IMR-90 (cell line): ENCODE measurements at regions not wholly inside any gene's neighbourhood (a gene's known extent, or its start where the extent isn't known, plus 50 kb on each side); places are given as distances from the start of the nearest gene placed in this dataset.

Experiments
- ATAC-seq: fragments of 200-7000 bp; cut with Tn5 transposase; 2 replicates; pipeline ENCODE4 v1.9.1; 2020; ENCODE audit warnings: low read depth, mild to moderate bottlenecking, moderate library complexity
- BruUV-seq: library from RNA; stranded (reverse); fragments of 400-500 nt; replicated peaks from 2 replicates; lab custom pipeline; 2021; lab: Mats Ljungman, UMichigan
- CTCF ChIA-PET: fragments of 300-600 bp; formaldehyde crosslinking; extraction: SDS; loops from one replicate; lab custom pipeline; 2021; ENCODE audit warnings: antibody characterized with exemption; lab: Yijun Ruan, JAX
- POLR2A ChIA-PET: fragments of 300-600 bp; sonication (Branson Sonifier 250); formaldehyde crosslinking; loops from one replicate; lab custom pipeline; 2022; ENCODE audit warnings: antibody characterized with exemption; ENCODE audit not compliant: unreplicated experiment; lab: Charles Lee
- DNase-seq: peaks from one replicate; pipeline ENCODE4 v3.0.0; 2013
- H2AFZ ChIP-seq: replicated peaks from 2 replicates; pipeline ENCODE3; 2013; ENCODE audit warnings: low read length, mild to moderate bottlenecking; ENCODE audit not compliant: poor library complexity
- H2AK5ac ChIP-seq: 2 replicates; pipeline ENCODE4 v1.6.1; 2013; ENCODE audit warnings: low read depth, low read length, inconsistent platforms
- H2AK9ac ChIP-seq: replicated peaks from 2 replicates; pipeline ENCODE3; 2013; ENCODE audit warnings: mild to moderate bottlenecking, low read depth, low read length, moderate library complexity; ENCODE audit not compliant: poor library complexity
- H2BK120ac ChIP-seq: 2 replicates; pipeline ENCODE4 v1.6.1; 2013; ENCODE audit warnings: low read depth, low read length, inconsistent platforms
- H2BK15ac ChIP-seq: 3 replicates; pipeline ENCODE4 v1.6.1; 2013; ENCODE audit warnings: low read depth, low read length, inconsistent platforms
- H2BK20ac ChIP-seq: 2 replicates; pipeline ENCODE4 v1.6.1; 2013; ENCODE audit warnings: low read depth, mild to moderate bottlenecking, inconsistent platforms, low read length, moderate library complexity
- H2BK5ac ChIP-seq: 2 replicates; pipeline ENCODE4 v1.6.1; 2013; ENCODE audit warnings: mild to moderate bottlenecking, low read depth, low read length, inconsistent platforms; ENCODE audit not compliant: poor library complexity, severe bottlenecking
- H3K14ac ChIP-seq: replicated peaks from 2 replicates; pipeline ENCODE4 v1.6.1; 2013; ENCODE audit warnings: low read depth, low read length, inconsistent platforms
- H3K18ac ChIP-seq: 2 replicates; pipeline ENCODE4 v1.6.1; 2013; ENCODE audit warnings: low read depth, low read length, control low read depth
- H3K23ac ChIP-seq: 2 replicates; pipeline ENCODE4 v1.6.1; 2013; ENCODE audit warnings: low read depth, low read length, inconsistent platforms
- H3K27ac ChIP-seq: 2 replicates; pipeline ENCODE4 v1.5.1; 2013; ENCODE audit warnings: mild to moderate bottlenecking, control low read depth, low read length; ENCODE audit not compliant: insufficient read depth
- H3K27me3 ChIP-seq: 2 replicates; pipeline ENCODE4 v1.6.1; 2013; ENCODE audit warnings: low read length; ENCODE audit not compliant: control insufficient read depth, insufficient read depth
- H3K36me3 ChIP-seq: 2 replicates; pipeline ENCODE4 v1.6.1; 2013; ENCODE audit warnings: low read length, mixed read lengths; ENCODE audit not compliant: control insufficient read depth, insufficient read depth
- H3K4ac ChIP-seq: 2 replicates; pipeline ENCODE4 v1.6.1; 2013; ENCODE audit warnings: low read depth, low read length, inconsistent platforms
- H3K4me1 ChIP-seq: 2 replicates; pipeline ENCODE4 v1.6.1; 2013; ENCODE audit warnings: low read length, mixed read lengths; ENCODE audit not compliant: control insufficient read depth, insufficient read depth
- H3K4me2 ChIP-seq: 2 replicates; pipeline ENCODE4 v1.6.1; 2013; ENCODE audit warnings: low read depth, mild to moderate bottlenecking, control low read depth, low read length, moderate library complexity
- H3K4me3 ChIP-seq: 2 replicates; pipeline ENCODE4 v1.5.1; 2013; ENCODE audit warnings: low read depth, mild to moderate bottlenecking, control low read depth, low read length, moderate library complexity; ENCODE audit not compliant: insufficient read depth
- H3K56ac ChIP-seq: 2 replicates; pipeline ENCODE4 v1.6.1; 2013; ENCODE audit warnings: low read length, inconsistent platforms; ENCODE audit not compliant: insufficient read depth; ENCODE audit errors: extremely low read depth
- H3K79me1 ChIP-seq, 2 experiments: 2 replicates each; pipeline ENCODE4 v1.6.1; 2013; ENCODE audit warnings: low read length in 2 of 2, inconsistent platforms in 1 of 2, low read depth in 1 of 2
- H3K9ac ChIP-seq: 2 replicates; pipeline ENCODE4 v1.6.1; 2013; ENCODE audit warnings: low read depth, low read length, control low read depth
- H3K9me1 ChIP-seq: 2 replicates; pipeline ENCODE4 v1.6.1; 2013; ENCODE audit warnings: low read length, inconsistent platforms; ENCODE audit not compliant: insufficient read depth
- H3K9me3 ChIP-seq: 2 replicates; pipeline ENCODE4 v1.6.1; 2013; ENCODE audit warnings: low read length; ENCODE audit not compliant: control insufficient read depth, insufficient read depth
- H4K20me1 ChIP-seq: 2 replicates; pipeline ENCODE4 v1.6.1; 2013; ENCODE audit warnings: low read length, inconsistent platforms; ENCODE audit not compliant: insufficient read depth
- H4K5ac ChIP-seq: 2 replicates; pipeline ENCODE4 v1.6.1; 2013; ENCODE audit warnings: mild to moderate bottlenecking, low read depth, low read length, control low read depth
- H4K8ac ChIP-seq, 2 experiments: 2 replicates each; pipeline ENCODE4 v1.6.1; 2013; ENCODE audit warnings: low read depth in 2 of 2, low read length in 2 of 2, control low read depth in 1 of 2, inconsistent platforms in 1 of 2
- H4K91ac ChIP-seq: 2 replicates; pipeline ENCODE4 v1.6.1; 2013; ENCODE audit warnings: low read depth, low read length, inconsistent platforms; ENCODE audit not compliant: insufficient read depth
- BHLHE40 ChIP-seq: fragments of 150-350 bp; IDR thresholded peaks from 2 replicates; pipeline ENCODE4 v1.6.1; 2016; ENCODE audit warnings: mild to moderate bottlenecking, low read depth, low read length
- CEBPB ChIP-seq: IDR thresholded peaks from 2 replicates; pipeline ENCODE4 v1.6.1; 2012; ENCODE audit warnings: low read depth, low read length, improper control_type of control experiment
- CHD1 ChIP-seq: IDR thresholded peaks from 2 replicates; pipeline ENCODE4 v1.6.1; 2012; ENCODE audit warnings: low read depth, low read length, improper control_type of control experiment
- FOS ChIP-seq: fragments of 150-350 bp; IDR thresholded peaks from 2 replicates; pipeline ENCODE4 v1.6.1; 2016; ENCODE audit warnings: low read depth, low read length
- MAFK ChIP-seq: IDR thresholded peaks from 2 replicates; pipeline ENCODE4 v1.6.1; 2012; ENCODE audit warnings: low read depth, low read length, improper control_type of control experiment
- MAZ ChIP-seq: IDR thresholded peaks from 2 replicates; pipeline ENCODE4 v1.6.1; 2012; ENCODE audit warnings: low read depth, mild to moderate bottlenecking, low read length, improper control_type of control experiment, moderate library complexity, borderline replicate concordance
- MXI1 ChIP-seq: IDR thresholded peaks from 2 replicates; pipeline ENCODE4 v1.6.1; 2012; ENCODE audit warnings: low read depth, mild to moderate bottlenecking, low read length, moderate library complexity, borderline replicate concordance
- NFE2L2 ChIP-seq: fragments of 150-350 bp; IDR thresholded peaks from 2 replicates; pipeline ENCODE4 v1.6.1; 2016; ENCODE audit warnings: low read depth, mild to moderate bottlenecking, low read length
- POLR2A ChIP-seq: IDR thresholded peaks from 2 replicates; pipeline ENCODE4 v1.6.1; 2012; ENCODE audit warnings: mild to moderate bottlenecking, low read depth, low read length
- RAD21 ChIP-seq: IDR thresholded peaks from 2 replicates; pipeline ENCODE4 v1.6.1; 2012; ENCODE audit warnings: low read length, improper control_type of control experiment
- RCOR1 ChIP-seq: IDR thresholded peaks from 2 replicates; pipeline ENCODE4 v1.6.1; 2012; ENCODE audit warnings: mild to moderate bottlenecking, low read length, improper control_type of control experiment; ENCODE audit not compliant: insufficient replicate concordance
- RFX5 ChIP-seq: IDR thresholded peaks from 2 replicates; pipeline ENCODE4 v1.8.0; 2012; ENCODE audit warnings: low read depth, mild to moderate bottlenecking, low read length, moderate library complexity
- SMC3 ChIP-seq: fragments of 150-350 bp; IDR thresholded peaks from 2 replicates; pipeline ENCODE4 v1.6.1; 2016; ENCODE audit warnings: low read depth, mild to moderate bottlenecking, antibody characterized with exemption, low read length, moderate library complexity
- WGBS, 2 experiments: methylation state at CpG; one replicate each; pipeline versions ENCODE4 v1.1.5 to v1.1.7; 2013; ENCODE audit warnings: missing lambda C conversion rate in 2 of 2; ENCODE audit not compliant: insufficient read length in 1 of 2; ENCODE audit errors: extremely low coverage in 2 of 2; 5-methylcytosine and 5-hydroxymethylcytosine counted together
- dilution Hi-C: fragments of 300-500 bp; cut with HindIII; formaldehyde crosslinking; loops from one replicate; pipeline ENCODE4 v1.14.3; 2018; ENCODE audit warnings: low sequenced_read_pairs; ENCODE audit not compliant: unreplicated experiment
- in situ Hi-C: fragments of 300-500 bp; cut with MboI; formaldehyde crosslinking; loops from 3 replicates; pipeline ENCODE4 v1.14.3; 2019; ENCODE audit warnings: low sequenced_read_pairs, inconsistent platforms, mixed read lengths
- intact Hi-C: fragments of 100-400 bp; cut with micrococcal nuclease; formaldehyde crosslinking; loops from 2 replicates; pipeline ENCODE4 v1.10.0; 2022
- TF ChIP-seq, protein P1 (sequence below): conservative IDR thresholded peaks from 2 replicates; pipeline ENCODE4 v1.5.1; 2012; ENCODE audit warnings: mild to moderate bottlenecking, low read depth, low read length, improper control_type of control experiment
- TF ChIP-seq, protein P2 (sequence below): fragments of 150-350 bp; IDR thresholded peaks from 2 replicates; pipeline ENCODE4 v1.6.1; 2017; ENCODE audit warnings: mild to moderate bottlenecking, antibody characterized with exemption, low read length, low read depth
- TF ChIP-seq, protein P3 (sequence below): fragments of 150-350 bp; IDR thresholded peaks from 2 replicates; pipeline ENCODE4 v1.6.1; 2016; ENCODE audit warnings: low read depth, mild to moderate bottlenecking, low read length, moderate library complexity, borderline replicate concordance

DNA sequence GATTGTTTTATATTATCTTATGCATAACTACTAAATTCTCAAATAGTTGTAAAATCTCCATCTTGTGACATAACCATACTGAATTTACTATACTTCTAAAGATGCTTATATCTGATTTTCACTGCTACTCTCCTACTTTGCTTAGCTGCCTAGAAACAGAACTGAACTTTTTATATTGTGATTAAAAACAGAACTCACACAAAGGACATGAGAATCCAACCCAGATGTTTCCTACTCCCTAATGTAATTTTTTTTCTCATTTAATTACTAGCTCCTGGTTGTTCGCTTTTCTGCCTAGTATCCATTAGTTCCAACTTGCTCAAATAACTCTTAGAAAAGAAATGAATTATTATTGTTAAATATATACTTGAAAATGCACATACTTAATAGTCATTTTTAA is 283.5 kb upstream of the ACTRT1 start:
- no peak overlapping the region for H3K23ac ChIP-seq
- no peak overlapping the region for H2BK20ac ChIP-seq
- H2BK5ac ChIP-seq, result no peak overlapping the region
- H3K36me3 ChIP-seq, result no peaks in the 10 kb centered on the region
- no peak overlapping the region for H3K4me3 ChIP-seq
- POLR2A ChIA-PET, result no interaction called here
- H4K8ac ChIP-seq, result no peak overlapping the region
- dilution Hi-C loops (no loop called here), in situ Hi-C loops (no loop called here), intact Hi-C loops (no loop called here)
- H4K5ac ChIP-seq, result no peak overlapping the region
- CTCF ChIA-PET, result no interaction called here
- H4K91ac ChIP-seq, result no peak overlapping the region
- no peak overlapping the region for H2BK15ac ChIP-seq
- ATAC-seq (no peak), DNase-seq (no peak)
- H2AFZ ChIP-seq, result no peak overlapping the region
- H3K56ac ChIP-seq, result no peak overlapping the region
- H3K14ac ChIP-seq, result no peak overlapping the region
- TF ChIP-seq FOS (no peak), RAD21 (no peak), SMC3 (no peak), CEBPB (no peak), MAZ (no peak), CHD1 (no peak), POLR2A (no peak), NFE2L2 (no peak), RCOR1 (no peak), MXI1 (no peak), RFX5 (no peak), BHLHE40 (no peak), MAFK (no peak)
- TF ChIP-seq, protein P1, sequence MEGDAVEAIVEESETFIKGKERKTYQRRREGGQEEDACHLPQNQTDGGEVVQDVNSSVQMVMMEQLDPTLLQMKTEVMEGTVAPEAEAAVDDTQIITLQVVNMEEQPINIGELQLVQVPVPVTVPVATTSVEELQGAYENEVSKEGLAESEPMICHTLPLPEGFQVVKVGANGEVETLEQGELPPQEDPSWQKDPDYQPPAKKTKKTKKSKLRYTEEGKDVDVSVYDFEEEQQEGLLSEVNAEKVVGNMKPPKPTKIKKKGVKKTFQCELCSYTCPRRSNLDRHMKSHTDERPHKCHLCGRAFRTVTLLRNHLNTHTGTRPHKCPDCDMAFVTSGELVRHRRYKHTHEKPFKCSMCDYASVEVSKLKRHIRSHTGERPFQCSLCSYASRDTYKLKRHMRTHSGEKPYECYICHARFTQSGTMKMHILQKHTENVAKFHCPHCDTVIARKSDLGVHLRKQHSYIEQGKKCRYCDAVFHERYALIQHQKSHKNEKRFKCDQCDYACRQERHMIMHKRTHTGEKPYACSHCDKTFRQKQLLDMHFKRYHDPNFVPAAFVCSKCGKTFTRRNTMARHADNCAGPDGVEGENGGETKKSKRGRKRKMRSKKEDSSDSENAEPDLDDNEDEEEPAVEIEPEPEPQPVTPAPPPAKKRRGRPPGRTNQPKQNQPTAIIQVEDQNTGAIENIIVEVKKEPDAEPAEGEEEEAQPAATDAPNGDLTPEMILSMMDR, result no peak
- TF ChIP-seq, protein P2, sequence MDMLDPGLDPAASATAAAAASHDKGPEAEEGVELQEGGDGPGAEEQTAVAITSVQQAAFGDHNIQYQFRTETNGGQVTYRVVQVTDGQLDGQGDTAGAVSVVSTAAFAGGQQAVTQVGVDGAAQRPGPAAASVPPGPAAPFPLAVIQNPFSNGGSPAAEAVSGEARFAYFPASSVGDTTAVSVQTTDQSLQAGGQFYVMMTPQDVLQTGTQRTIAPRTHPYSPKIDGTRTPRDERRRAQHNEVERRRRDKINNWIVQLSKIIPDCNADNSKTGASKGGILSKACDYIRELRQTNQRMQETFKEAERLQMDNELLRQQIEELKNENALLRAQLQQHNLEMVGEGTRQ, result no peak
- TF ChIP-seq, protein P3, sequence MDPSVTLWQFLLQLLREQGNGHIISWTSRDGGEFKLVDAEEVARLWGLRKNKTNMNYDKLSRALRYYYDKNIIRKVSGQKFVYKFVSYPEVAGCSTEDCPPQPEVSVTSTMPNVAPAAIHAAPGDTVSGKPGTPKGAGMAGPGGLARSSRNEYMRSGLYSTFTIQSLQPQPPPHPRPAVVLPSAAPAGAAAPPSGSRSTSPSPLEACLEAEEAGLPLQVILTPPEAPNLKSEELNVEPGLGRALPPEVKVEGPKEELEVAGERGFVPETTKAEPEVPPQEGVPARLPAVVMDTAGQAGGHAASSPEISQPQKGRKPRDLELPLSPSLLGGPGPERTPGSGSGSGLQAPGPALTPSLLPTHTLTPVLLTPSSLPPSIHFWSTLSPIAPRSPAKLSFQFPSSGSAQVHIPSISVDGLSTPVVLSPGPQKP, result no peak
- no peaks in the 10 kb centered on the region for H3K27me3 ChIP-seq
- BruUV-seq, result no TSS peak
- no peaks in the 10 kb centered on the region for H3K9me3 ChIP-seq
- no peak overlapping the region for H3K4me2 ChIP-seq
- no peak overlapping the region for H2BK120ac ChIP-seq
- H3K9ac ChIP-seq, result no peak overlapping the region
- H3K79me1 ChIP-seq, result no peaks in the 10 kb centered on the region
- no peak overlapping the region for H2AK5ac ChIP-seq
- no peak overlapping the region for H3K4ac ChIP-seq
- no peaks in the 10 kb centered on the region for H4K20me1 ChIP-seq
- H3K18ac ChIP-seq, result no peak overlapping the region
- no peaks in the 10 kb centered on the region for H3K9me1 ChIP-seq
- H3K4me1 ChIP-seq, result no peaks in the 10 kb centered on the region
- WGBS, 2 experiments, result no CpG with 5 or more reads among the region's 1 CpG
- no peak overlapping the region for H2AK9ac ChIP-seq
- H3K27ac ChIP-seq, result no peak overlapping the region
